Erythroblast (primary cell): ENCODE measurements at regions not wholly inside any gene's neighbourhood (a gene's known extent, or its start where the extent isn't known, plus 50 kb on each side); places are given as distances from the start of the nearest gene placed in this dataset.

ENCODE experiments used
- GATA1 ChIP-seq: IDR thresholded peaks from 2 replicates; pipeline ENCODE4 v1.6.1; 2011; ENCODE audit warnings: low read depth, mild to moderate bottlenecking, control low read depth, low read length, moderate library complexity
- POLR2A ChIP-seq: IDR thresholded peaks from 2 replicates; pipeline ENCODE4 v1.6.1; 2011; ENCODE audit warnings: mild to moderate bottlenecking, low read length

DNA sequence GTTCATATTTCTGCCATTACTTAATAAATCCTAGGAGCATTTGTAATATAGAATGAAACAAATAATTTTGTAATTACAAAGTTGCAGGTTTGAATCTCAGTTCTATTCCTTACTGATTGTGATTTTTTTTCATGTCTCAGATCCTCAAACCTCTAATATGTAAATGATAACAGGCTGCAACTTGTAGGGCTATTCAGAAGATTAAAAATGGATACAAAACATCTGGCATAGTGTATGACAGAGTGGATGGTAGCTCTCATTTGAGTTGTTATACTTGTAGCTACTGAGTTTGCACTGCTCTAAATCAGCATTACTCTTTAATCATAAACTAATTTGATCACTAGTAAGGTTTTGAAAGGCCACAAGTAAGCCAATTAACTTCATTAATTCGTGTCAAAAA lies 406.3 kb upstream of the MGAT4C start:
- TF ChIP-seq POLR2A = no peak
- TF ChIP-seq GATA1 = no peak
